GM21367 (cell line): ENCODE measurements at regions not wholly inside any gene's neighbourhood (a gene's known extent, or its start where the extent isn't known, plus 50 kb on each side); places are given as distances from the start of the nearest gene placed in this dataset.
"Not testable (repeated sequence)": the region's sequence is repeated elsewhere in the genome, so short reads cannot be mapped to it uniquely, and the experiment has no call there.

Source experiments
- ATAC-seq: cut with Tn5 transposase; IDR thresholded peaks from one replicate; pipeline ENCODE4 v1.9.1; 2021; ENCODE audit not compliant: unreplicated experiment

GRCh38 chr5:145027286-145027685, 807.9 kb downstream of the PRELID2 start:
- no peak for ATAC-seq

DNA sequence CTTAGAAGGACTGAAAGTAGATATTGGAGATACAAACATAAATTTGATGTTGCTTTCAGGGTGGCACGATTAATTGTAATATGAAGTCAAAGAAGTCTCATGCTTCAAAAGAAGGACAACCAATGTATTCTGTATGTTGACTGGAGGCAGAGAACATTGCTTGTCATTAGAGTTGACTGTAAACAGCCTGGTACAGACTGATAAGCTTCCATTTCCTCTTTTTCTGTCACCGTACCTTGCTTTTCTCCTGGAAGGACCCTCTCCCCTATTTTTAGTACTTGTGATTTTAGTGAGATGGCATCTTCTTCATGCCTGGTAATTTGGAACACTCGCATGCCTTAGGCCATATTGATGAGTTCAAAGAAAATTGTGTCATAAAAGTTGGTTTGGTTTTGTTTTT, 809.4 kb downstream of the PRELID2 start:
- no peak for ATAC-seq

DNA sequence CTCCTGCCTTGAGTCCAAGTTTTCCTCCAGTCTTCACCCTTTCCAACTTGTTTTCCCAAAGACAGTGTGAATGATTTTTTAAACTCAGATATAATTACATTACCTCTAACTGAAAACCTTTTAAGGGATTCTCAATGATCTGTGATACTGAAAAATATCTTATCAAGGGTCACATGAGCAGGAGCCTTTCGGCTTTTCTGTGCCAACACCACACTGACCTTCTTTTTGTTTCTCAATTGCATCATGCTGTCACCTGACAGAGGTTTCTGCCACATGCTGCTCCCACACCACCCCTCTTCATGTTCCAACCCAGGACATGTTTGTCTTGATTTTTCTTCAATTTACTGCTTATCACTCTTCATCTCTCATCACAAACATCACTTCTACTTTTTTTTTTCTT, 820.0 kb downstream of the PRELID2 start:
- no peak for ATAC-seq

- no peak for ATAC-seq
These were observed 821.0 kb downstream of the PRELID2 start for GRCh38 chr5:145014109-145014508.

DNA sequence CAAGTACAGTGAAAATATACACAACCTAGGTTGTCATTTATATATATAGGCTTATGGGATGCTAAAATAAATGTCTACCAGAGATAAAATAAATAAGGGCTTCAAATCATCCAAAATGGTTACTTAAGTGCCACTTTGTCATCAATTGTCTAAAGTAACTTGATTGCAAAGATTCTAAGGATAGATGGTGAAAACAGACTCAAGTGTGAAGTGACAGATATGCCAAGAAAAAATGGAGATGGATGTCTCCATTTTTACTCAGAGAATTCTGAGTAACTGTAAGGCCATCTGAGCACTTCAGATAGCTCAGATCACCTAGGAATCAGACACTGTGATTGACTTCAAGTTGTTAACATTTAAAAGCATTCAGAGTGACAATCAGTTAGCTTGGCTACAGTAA, 824.3 kb downstream of the PRELID2 start:
- ATAC-seq, result no peak

- ATAC-seq, result no peak
These were observed 826.1 kb downstream of the PRELID2 start for GRCh38 chr5:145008876-145009530.

DNA sequence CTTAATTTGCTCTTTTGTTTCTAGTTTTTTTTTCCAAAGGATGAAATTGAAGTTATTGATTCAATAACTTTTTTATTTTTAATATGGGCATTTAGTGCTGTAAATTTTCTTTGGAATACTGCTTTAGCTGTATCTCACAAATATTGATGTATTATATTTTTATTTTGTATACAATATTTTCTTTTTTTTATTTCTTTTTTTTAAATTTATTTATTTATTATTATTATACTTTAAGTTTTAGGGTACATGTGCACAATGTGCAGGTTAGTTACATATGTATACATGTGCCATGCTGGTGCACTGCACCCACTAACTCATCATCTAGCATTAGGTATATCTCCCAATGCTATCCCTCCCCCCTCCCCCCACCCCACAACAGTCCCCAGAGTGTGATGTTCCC, 823.7 kb downstream of the KCTD16 start:
- ATAC-seq, result not testable (repeated sequence)

DNA sequence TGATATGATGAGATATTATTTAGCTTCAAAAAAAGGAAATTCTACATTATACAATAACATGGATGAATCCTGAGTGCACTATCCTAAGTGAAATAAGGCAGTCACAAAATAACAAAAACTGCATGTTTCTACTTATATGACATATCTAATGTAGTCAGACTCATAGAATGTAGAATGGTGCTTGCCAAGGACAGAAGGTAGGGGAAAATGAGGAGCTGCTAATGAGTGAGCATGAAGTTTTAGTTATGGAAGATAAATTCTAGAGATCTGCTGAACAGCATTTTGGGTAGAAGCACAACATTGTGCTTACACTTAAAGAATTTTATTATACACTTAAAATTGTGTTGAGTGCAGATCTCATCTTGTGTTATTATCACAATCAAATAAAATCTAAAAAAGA, 812.4 kb downstream of the KCTD16 start:
- ATAC-seq, result no peak

DNA sequence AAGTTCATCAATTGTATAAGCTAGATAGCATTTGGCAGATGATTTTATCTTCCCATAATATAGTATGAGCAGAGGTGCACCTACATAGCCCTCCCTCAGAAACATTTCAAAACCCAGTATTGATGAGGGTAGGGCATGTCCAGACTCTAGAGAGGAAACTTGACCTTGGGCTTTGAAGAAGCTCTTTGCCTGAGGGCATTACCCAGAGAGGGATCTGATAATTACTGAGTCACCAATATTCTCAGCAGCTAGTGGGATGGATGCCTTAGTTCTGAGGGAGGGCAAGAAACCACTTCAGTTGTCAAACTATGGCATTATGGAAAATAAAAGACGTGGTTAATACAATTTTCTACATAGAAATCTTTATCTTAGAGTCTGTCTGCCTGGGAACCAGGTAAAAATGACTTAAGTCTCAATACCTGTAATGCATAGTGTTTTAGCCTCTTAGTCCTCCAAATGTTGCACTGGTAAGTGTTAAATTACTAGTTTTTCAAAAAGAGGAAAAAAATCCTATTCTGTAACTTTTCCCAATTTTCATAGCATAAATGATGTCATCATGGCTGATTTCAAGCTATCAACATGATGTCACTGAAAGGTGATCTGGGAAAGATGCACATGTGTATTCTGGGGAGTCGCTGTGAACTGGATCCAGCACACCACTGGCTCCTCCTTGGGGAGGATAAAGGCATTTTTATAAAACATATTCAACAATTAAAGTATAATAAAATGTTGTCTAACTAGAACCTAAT, 809.0 kb downstream of the KCTD16 start:
- ATAC-seq, result no peak

DNA sequence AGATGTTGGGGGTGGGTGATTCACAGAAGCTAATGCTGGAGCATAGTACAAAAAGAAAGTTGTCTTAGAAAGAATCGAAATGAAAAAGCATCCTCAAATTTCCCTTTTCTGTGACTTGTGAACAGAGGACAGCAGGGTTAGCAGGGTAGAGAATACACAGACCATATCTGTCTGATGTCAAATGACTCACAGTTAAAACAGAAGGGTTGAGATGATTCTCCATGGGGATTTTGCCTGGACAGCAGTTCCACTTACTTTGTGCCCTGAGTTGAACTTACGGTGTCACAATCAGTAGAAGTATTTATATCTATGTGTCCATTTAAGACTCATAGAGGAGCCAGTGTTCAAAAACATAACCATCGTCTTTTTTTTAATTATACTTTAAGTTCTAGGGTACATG, 801.6 kb downstream of the KCTD16 start:
- no peak for ATAC-seq

- no peak for ATAC-seq
These were observed 800.6 kb downstream of the KCTD16 start for GRCh38 chr5:144971108-144971850.

GRCh38 chr5:144960296-144960695, 789.6 kb downstream of the KCTD16 start:
- ATAC-seq, result no peak

DNA sequence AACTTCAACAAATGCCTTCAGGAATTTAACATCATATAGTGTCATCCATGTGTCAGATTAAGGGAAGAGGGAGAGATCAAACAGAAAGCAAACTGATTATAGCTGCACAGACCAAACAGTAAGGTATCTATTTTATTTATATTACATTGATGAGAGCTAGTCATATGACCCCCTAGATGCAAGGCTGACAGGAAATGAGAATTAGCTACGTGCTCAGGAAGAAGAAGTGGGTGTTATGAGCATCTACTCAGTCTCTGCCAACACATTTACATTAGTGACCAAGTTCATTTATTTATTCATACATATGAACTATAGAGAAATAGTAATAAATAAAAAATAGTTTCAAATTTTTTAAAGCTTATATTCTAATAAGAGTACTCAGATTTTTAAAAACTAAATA, 787.3 kb downstream of the KCTD16 start:
- no peak for ATAC-seq

DNA sequence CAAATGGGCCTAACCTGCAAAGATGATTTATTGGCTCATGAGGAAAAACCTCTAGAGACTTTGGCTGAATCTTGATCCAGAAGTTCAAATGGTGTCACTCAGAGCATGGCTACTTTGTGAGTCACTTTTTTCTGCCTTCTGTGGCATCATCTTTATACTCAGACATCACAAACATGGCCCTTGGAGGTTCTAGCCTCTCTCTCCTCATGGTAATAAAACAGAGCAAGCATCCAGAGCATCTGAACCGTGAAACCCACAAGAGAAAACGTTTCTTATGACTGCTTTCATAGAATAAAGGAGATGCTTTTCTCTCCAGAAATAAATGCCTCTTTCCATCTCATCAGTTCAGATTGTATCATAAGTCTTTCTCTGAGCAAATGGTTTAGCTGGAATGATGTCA, 780.3 kb downstream of the KCTD16 start:
- ATAC-seq, result no peak

- no peak for ATAC-seq
These were observed 776.4 kb downstream of the KCTD16 start for GRCh38 chr5:144947023-144947422.

GRCh38 chr5:144945503-144945902, 774.8 kb downstream of the KCTD16 start:
- no peak for ATAC-seq

- ATAC-seq, result no peak
These were observed 774.3 kb downstream of the KCTD16 start for GRCh38 chr5:144944936-144945335.

- no peak for ATAC-seq
These were observed 770.3 kb downstream of the KCTD16 start for GRCh38 chr5:144941004-144941403.

DNA sequence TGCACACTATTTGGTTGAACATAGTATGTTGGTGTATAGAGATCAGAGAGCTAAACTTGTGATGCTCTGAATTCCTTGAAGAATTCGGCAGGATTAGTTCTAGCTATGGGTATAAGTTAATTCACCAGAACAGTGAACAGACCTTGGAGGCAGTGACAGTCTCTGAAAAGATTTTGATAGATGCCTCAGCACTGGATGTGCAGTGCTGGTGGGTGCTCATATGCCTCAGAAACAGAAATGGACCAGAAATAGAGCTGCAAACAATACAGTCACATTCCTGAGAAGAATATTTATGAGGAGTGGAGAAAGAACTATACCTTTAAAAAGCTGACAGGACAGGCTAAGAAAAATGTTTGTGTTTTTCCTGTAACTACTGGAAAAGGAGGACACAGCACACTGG, 747.7 kb downstream of the KCTD16 start:
- no peak for ATAC-seq

GRCh38 chr5:144915452-144915851, 744.8 kb downstream of the KCTD16 start:
- ATAC-seq, result no peak

GRCh38 chr5:144913661-144914060, 743.0 kb downstream of the KCTD16 start:
- ATAC-seq, result no peak

DNA sequence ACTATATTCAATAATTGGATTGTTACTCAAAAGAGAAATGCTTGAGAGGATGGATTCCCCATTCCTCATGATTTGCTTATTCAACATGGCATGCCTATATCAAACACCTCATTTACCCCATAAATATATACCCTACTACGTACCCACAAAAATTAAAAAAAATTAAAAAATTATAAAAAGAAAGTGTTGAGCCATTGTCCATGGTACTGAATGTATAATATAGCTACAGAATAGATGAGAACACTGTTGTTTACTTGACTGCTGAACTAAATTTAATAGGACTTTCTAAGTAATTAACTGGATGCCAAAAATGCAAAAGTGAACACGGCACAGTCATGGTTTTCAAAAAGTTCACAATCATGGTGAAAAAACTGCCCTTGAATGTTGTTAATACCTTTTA, 725.8 kb downstream of the KCTD16 start:
- ATAC-seq, result no peak
